H9 (cell line): ENCODE measurements at regions not wholly inside any gene's neighbourhood (a gene's known extent, or its start where the extent isn't known, plus 50 kb on each side); places are given as distances from the start of the nearest gene placed in this dataset.

Experiments used
- DNase-seq: peaks from one replicate; pipeline ENCODE4 v3.0.0-alpha.2; 2017
- H2AFZ ChIP-seq: one replicate; pipeline ENCODE4 v1.6.1; 2013; ENCODE audit warnings: mild to moderate bottlenecking, low read length, control low read depth, moderate library complexity
- H2AK5ac ChIP-seq: 2 replicates; pipeline ENCODE4 v1.6.1; 2013; ENCODE audit warnings: low read length, control low read depth, mixed read lengths; ENCODE audit not compliant: insufficient read length
- H2BK120ac ChIP-seq: one replicate; pipeline ENCODE4 v1.6.1; 2013; ENCODE audit warnings: low read depth, mild to moderate bottlenecking, low read length, control low read depth, inconsistent platforms; ENCODE audit not compliant: poor library complexity, severe bottlenecking
- H2BK12ac ChIP-seq: 2 replicates; pipeline ENCODE4 v1.6.1; 2013; ENCODE audit warnings: low read length, control low read depth, mixed read lengths, low read depth; ENCODE audit not compliant: insufficient read length
- H2BK15ac ChIP-seq: 2 replicates; pipeline ENCODE4 v1.6.1; 2013; ENCODE audit warnings: low read depth, low read length, control low read depth
- H2BK20ac ChIP-seq: one replicate; pipeline ENCODE4 v1.6.1; 2013; ENCODE audit warnings: low read depth, mild to moderate bottlenecking, low read length, control low read depth, inconsistent platforms; ENCODE audit not compliant: poor library complexity, severe bottlenecking
- H2BK5ac ChIP-seq: 2 replicates; pipeline ENCODE4 v1.6.1; 2013; ENCODE audit warnings: low read length, control low read depth, mixed read lengths; ENCODE audit not compliant: insufficient read length
- H3K14ac ChIP-seq: 2 replicates; pipeline ENCODE4 v1.6.1; 2013; ENCODE audit warnings: low read length, control low read depth; ENCODE audit not compliant: insufficient read depth
- H3K18ac ChIP-seq: 2 replicates; pipeline ENCODE4 v1.6.1; 2013; ENCODE audit warnings: low read depth, mild to moderate bottlenecking, mixed read lengths, low read length, control low read depth; ENCODE audit not compliant: insufficient read length
- H3K23ac ChIP-seq: 2 replicates; pipeline ENCODE4 v1.6.1; 2013; ENCODE audit warnings: low read length, control low read depth, mixed read lengths, low read depth; ENCODE audit not compliant: insufficient read length
- H3K23me2 ChIP-seq: 2 replicates; pipeline ENCODE4 v1.6.1; 2013; ENCODE audit warnings: low read depth, mild to moderate bottlenecking, mixed read lengths, low read length, control low read depth; ENCODE audit not compliant: insufficient read length, poor library complexity, severe bottlenecking
- H3K27ac ChIP-seq: 2 replicates; pipeline ENCODE4 v1.5.1; 2013; ENCODE audit warnings: low read length, control low read depth, mixed read lengths, low read depth; ENCODE audit not compliant: insufficient read length
- H3K27me3 ChIP-seq: 2 replicates; pipeline ENCODE4 v1.6.1; 2013; ENCODE audit warnings: low read length, control low read depth, inconsistent platforms; ENCODE audit not compliant: insufficient read depth
- H3K4ac ChIP-seq: 2 replicates; pipeline ENCODE4 v1.6.1; 2013; ENCODE audit warnings: low read depth, mild to moderate bottlenecking, control low read depth, inconsistent platforms, low read length, moderate library complexity
- H3K4me1 ChIP-seq: 2 replicates; pipeline ENCODE4 v1.6.1; 2013; ENCODE audit warnings: low read length, control low read depth, inconsistent platforms; ENCODE audit not compliant: insufficient read depth
- H3K4me2 ChIP-seq: 2 replicates; pipeline ENCODE4 v1.6.1; 2013; ENCODE audit warnings: low read length, control low read depth, mixed read lengths; ENCODE audit not compliant: insufficient read length, insufficient read depth
- H3K56ac ChIP-seq: 2 replicates; pipeline ENCODE4 v1.6.1; 2013; ENCODE audit warnings: low read depth, mild to moderate bottlenecking, mixed read lengths, low read length, control low read depth; ENCODE audit not compliant: insufficient read length
- H3K79me1 ChIP-seq: 2 replicates; pipeline ENCODE4 v1.6.1; 2013; ENCODE audit warnings: low read depth, mild to moderate bottlenecking, moderate library complexity, low read length, control low read depth, inconsistent platforms; ENCODE audit not compliant: insufficient read depth, poor library complexity, severe bottlenecking
- H3K79me2 ChIP-seq: 2 replicates; pipeline ENCODE4 v1.6.1; 2013; ENCODE audit warnings: low read length, control low read depth, inconsistent platforms; ENCODE audit not compliant: insufficient read depth
- H3K9ac ChIP-seq: 2 replicates; pipeline ENCODE4 v1.6.1; 2013; ENCODE audit warnings: low read length, control low read depth, mixed read lengths; ENCODE audit not compliant: insufficient read length; ENCODE audit errors: extremely low read depth
- H3K9me3 ChIP-seq: one replicate; pipeline ENCODE4 v1.6.1; 2013; ENCODE audit warnings: low read depth, low read length, inconsistent platforms; ENCODE audit not compliant: control insufficient read depth
- H3T11ph ChIP-seq: one replicate; pipeline ENCODE4 v1.6.1; 2013; ENCODE audit warnings: mild to moderate bottlenecking, low read length, control low read depth, inconsistent platforms
- H4K20me1 ChIP-seq: one replicate; pipeline ENCODE4 v1.6.1; 2013; ENCODE audit not compliant: control insufficient read depth, insufficient read length, insufficient read depth
- H4K5ac ChIP-seq: 2 replicates; pipeline ENCODE4 v1.6.1; 2013; ENCODE audit warnings: low read depth, mild to moderate bottlenecking, mixed read lengths, low read length, control low read depth; ENCODE audit not compliant: insufficient read length
- H4K8ac ChIP-seq: replicated peaks from 2 replicates; pipeline ENCODE4 v1.6.1; 2013; ENCODE audit warnings: low read length, control low read depth, mixed read lengths, low read depth; ENCODE audit not compliant: insufficient read length
- H4K91ac ChIP-seq: 2 replicates; pipeline ENCODE4 v1.6.1; 2013; ENCODE audit warnings: low read depth, mild to moderate bottlenecking, moderate library complexity, mixed read lengths, low read length, control low read depth; ENCODE audit not compliant: insufficient read length
- H3K27ac Mint-ChIP-seq, 3 experiments: 2 replicates in 2 of 3; 3 replicates in 1 of 3; pipeline ENCODE4 v1.8.0; 2020 to 2021; ENCODE audit warnings: mixed read lengths in 3 of 3, mild to moderate bottlenecking in 1 of 3, moderate library complexity in 1 of 3
- H3K27me3 Mint-ChIP-seq: 2 replicates; pipeline ENCODE4 v1.8.0; 2021; ENCODE audit warnings: low read depth, mild to moderate bottlenecking, moderate library complexity, mixed read lengths
- H3K36me3 Mint-ChIP-seq, 3 experiments: 2 replicates in 2 of 3; 3 replicates in 1 of 3; pipeline ENCODE4 v1.8.0; 2020 to 2021; ENCODE audit warnings: low read depth in 3 of 3, mixed read lengths in 3 of 3; ENCODE audit not compliant: insufficient read depth in 1 of 3
- H3K4me1 Mint-ChIP-seq, 2 experiments: 2 replicates each; pipeline ENCODE4 v1.8.0; 2020; ENCODE audit warnings: mixed read lengths in 2 of 2
- H3K4me3 Mint-ChIP-seq, 2 experiments: 2 replicates in 1 of 2; 3 replicates in 1 of 2; pipeline ENCODE4 v1.8.0; 2020 to 2021; ENCODE audit warnings: mild to moderate bottlenecking in 2 of 2, mixed read lengths in 2 of 2, moderate library complexity in 1 of 2
- H3K9me3 Mint-ChIP-seq, 2 experiments: 2 replicates in 1 of 2; 3 replicates in 1 of 2; pipeline ENCODE4 v1.8.0; 2020; ENCODE audit warnings: mild to moderate bottlenecking in 2 of 2, mixed read lengths in 2 of 2, moderate library complexity in 1 of 2
- CTCF ChIP-seq: fragments of 200-600 bp; sonication (generic); conservative IDR thresholded peaks from 3 replicates; pipeline ENCODE4 v1.8.0; 2021; ENCODE audit warnings: antibody characterized with exemption, mild to moderate bottlenecking
- WGBS: extraction: QIAGEN DNeasy Blood & Tissue Kit; methylation state at CpG from one replicate; pipeline ENCODE4 v1.1.7; 2013; ENCODE audit warnings: missing lambda C conversion rate, low lambda C conversion rate, mixed read lengths; ENCODE audit not compliant: insufficient read length; ENCODE audit errors: extremely low coverage; 5-methylcytosine and 5-hydroxymethylcytosine counted together

GRCh38 chr14:27573018-27573417 is 975.2 kb upstream of the NOVA1 start:
- no peak for DNase-seq
- no peaks in the 10 kb centered on the region for H3K79me2 ChIP-seq
- Mint-ChIP-seq H3K4me3 (no peak overlapping the region), H3K27ac (no peak overlapping the region), H3K27me3 (no peaks in the 10 kb centered on the region), H3K9me3 (no peaks in the 10 kb centered on the region; a peak in 2 of 5 replicates), H3K4me1 (no peaks in the 10 kb centered on the region), H3K36me3 (no peaks in the 10 kb centered on the region; a peak in 1 of 7 replicates)
- no peak overlapping the region for H2AFZ ChIP-seq
- no peaks in the 10 kb centered on the region for H3K4me1 ChIP-seq
- H3K23ac ChIP-seq: no peak overlapping the region
- H3K79me1 ChIP-seq: no peaks in the 10 kb centered on the region
- no peak overlapping the region for H3T11ph ChIP-seq
- no peak overlapping the region for H3K9ac ChIP-seq
- H3K18ac ChIP-seq: no peak overlapping the region
- no peak overlapping the region for H4K5ac ChIP-seq
- H2BK120ac ChIP-seq: no peak overlapping the region
- no peaks in the 10 kb centered on the region for H3K27me3 ChIP-seq
- H3K4me2 ChIP-seq: no peak overlapping the region
- no peak overlapping the region for H3K4ac ChIP-seq
- no peak overlapping the region for H2BK20ac ChIP-seq
- no peaks in the 10 kb centered on the region for H4K20me1 ChIP-seq
- H2BK15ac ChIP-seq: no peak overlapping the region
- H2BK5ac ChIP-seq: no peak overlapping the region
- no peak overlapping the region for H4K91ac ChIP-seq
- no peaks in the 10 kb centered on the region for H3K9me3 ChIP-seq
- H2BK12ac ChIP-seq: no peak overlapping the region
- no peak overlapping the region for H3K14ac ChIP-seq
- WGBS: no CpG with 5 or more reads among the region's 2 CpGs
- no peak overlapping the region for H3K56ac ChIP-seq
- no peak overlapping the region for H3K27ac ChIP-seq
- TF ChIP-seq CTCF: no peak
- no peaks in the 10 kb centered on the region for H3K23me2 ChIP-seq
- no peak overlapping the region for H4K8ac ChIP-seq
- H2AK5ac ChIP-seq: no peak overlapping the region
